ENCODE measurements at regions not wholly inside any gene's neighbourhood (a gene's known extent, or its start where the extent isn't known, plus 50 kb on each side); places are given as distances from the start of the nearest gene placed in this dataset.

GRCh38 chr1:233843525-233844204 lies 60.8 kb upstream of the SLC35F3 start:
- no peak for TF ChIP-seq CTCF (IDR thresholded peaks at IDR 0.05; ENCODE audit: borderline replicate concordance)
- Histone ChIP-seq H3K4me3 (no peak overlapping the region), H3K27ac (replicated peaks) (no peak overlapping the region), H3K9me3 (replicated peaks) (peaks cover 39% of the 10 kb centered on the region), H3K27me3 (ENCODE audit: low read depth) (no peaks in the 10 kb centered on the region), H3K36me3 (no peaks in the 10 kb centered on the region), H3K4me1 (no peaks in the 10 kb centered on the region)
- intact Hi-C loops (cut with micrococcal nuclease), result no loop called here
- DNase-seq, result no peak

GRCh38 chr1:233844275-233844674 lies 60.2 kb upstream of the SLC35F3 start:
- no peak for TF ChIP-seq CTCF (IDR thresholded peaks at IDR 0.05; ENCODE audit: borderline replicate concordance)
- H3K4me1 ChIP-seq, result no peaks in the 10 kb centered on the region
- intact Hi-C loops (cut with micrococcal nuclease), result no loop called here
- no peak overlapping the region for H3K4me3 ChIP-seq
- H3K36me3 ChIP-seq, result no peaks in the 10 kb centered on the region
- DNase-seq, result no peak
- H3K9me3 ChIP-seq (replicated peaks), result peaks cover 44% of the 10 kb centered on the region
- no peaks in the 10 kb centered on the region for H3K27me3 ChIP-seq (ENCODE audit: low read depth)
- H3K27ac ChIP-seq (replicated peaks), result no peak overlapping the region

GRCh38 chr1:233844692-233845091 lies 59.8 kb upstream of the SLC35F3 start:
- Histone ChIP-seq H3K36me3 (no peaks in the 10 kb centered on the region), H3K9me3 (replicated peaks) (peaks cover 42% of the 10 kb centered on the region), H3K27me3 (ENCODE audit: low read depth) (no peaks in the 10 kb centered on the region), H3K4me1 (no peaks in the 10 kb centered on the region), H3K27ac (replicated peaks) (no peak overlapping the region), H3K4me3 (no peak overlapping the region)
- intact Hi-C loops (cut with micrococcal nuclease), result no loop called here
- no peak for TF ChIP-seq CTCF (IDR thresholded peaks at IDR 0.05; ENCODE audit: borderline replicate concordance)
- no peak for DNase-seq
